GM21423 (cell line): ENCODE measurements at regions not wholly inside any gene's neighbourhood (a gene's known extent, or its start where the extent isn't known, plus 50 kb on each side); places are given as distances from the start of the nearest gene placed in this dataset.
"Not testable (repeated sequence)": the region's sequence is repeated elsewhere in the genome, so short reads cannot be mapped to it uniquely, and the experiment has no call there.

Source experiments
- ATAC-seq: cut with Tn5 transposase; IDR thresholded peaks from one replicate; pipeline ENCODE4 v1.9.1; 2021; ENCODE audit warnings: mild to moderate bottlenecking, moderate library complexity; ENCODE audit not compliant: unreplicated experiment

DNA sequence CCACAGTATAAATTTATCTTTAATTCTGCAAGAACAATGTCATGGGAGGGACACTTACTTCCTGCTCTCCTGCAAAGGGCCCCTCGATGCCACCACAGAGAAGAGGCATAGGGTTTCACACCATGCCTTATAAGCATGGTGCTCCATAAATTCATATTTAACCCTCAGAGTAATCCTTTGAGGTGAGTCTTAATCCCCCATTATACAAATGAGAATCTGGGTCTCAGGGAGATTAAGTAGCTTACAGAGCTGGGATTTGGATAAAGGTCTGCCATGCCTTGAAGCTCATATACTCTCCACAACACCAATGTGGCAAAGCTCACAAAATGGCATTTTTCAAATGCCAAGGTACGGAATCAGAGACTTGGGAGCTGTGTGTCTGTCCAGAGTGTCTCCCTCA lies 268.5 kb upstream of the CCL2 start:
- ATAC-seq, result no peak

DNA sequence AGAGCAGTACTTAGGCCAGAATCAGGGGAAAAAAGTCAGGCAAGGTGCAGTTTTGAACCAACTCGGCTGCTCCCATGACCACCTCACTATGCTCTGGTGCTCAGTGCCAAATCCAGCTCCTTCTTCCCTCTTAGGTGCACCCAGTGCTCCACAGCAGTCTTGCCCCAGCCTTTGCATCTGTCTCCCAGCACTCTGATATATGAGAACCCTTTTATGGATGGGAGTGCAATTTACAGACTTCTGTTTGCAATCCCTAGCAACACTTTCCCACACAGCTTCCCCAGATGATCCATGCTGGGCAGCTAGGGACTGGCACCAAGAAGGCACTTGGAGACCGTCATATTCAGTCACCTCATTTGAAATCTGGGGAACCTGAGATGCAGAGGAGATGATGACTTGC lies 267.9 kb upstream of the CCL2 start:
- ATAC-seq, result no peak

GRCh38 chr17:33989361-33990148 lies 265.5 kb upstream of the CCL2 start:
- no peak for ATAC-seq

DNA sequence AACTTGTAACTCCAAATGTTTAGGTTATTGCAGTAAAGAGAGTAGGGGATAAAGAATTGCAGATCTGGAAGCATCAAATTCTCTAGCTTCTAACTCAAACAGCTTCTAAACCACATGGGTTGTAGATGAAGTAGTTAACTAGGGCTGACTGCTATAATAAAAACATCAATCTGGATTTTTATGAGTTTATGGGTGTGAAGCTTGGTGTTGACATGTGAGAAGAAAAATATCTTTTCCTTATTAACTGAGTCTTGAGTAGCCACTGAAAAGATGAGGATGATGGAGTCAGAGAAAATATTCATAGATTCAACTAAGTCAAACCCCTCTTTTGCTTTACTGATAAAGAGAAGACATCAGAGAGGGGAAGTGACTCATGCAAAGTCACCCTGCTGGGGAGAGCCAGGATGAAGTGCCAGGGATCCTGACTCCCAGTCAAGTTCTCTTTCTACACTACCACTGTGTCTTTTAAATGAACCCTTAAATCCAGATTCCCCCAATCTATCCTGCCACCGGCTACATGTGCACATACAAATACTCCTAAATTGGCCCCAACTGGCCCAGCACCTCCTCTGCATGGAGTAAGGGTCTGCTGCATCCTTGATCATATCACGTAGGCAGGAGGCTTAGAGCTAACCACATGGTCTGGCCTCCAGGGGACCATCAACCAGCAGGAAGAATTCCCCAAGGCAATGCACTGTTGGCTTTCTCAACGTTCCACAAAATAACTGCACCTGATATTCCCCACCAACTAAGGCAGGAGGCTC lies 264.0 kb upstream of the CCL2 start:
- ATAC-seq, result no peak

- no peak for ATAC-seq
Observed at GRCh38 chr17:33992113-33992512, 263.0 kb upstream of the CCL2 start.

GRCh38 chr17:34000639-34001038 lies 254.4 kb upstream of the CCL2 start:
- ATAC-seq, result no peak

DNA sequence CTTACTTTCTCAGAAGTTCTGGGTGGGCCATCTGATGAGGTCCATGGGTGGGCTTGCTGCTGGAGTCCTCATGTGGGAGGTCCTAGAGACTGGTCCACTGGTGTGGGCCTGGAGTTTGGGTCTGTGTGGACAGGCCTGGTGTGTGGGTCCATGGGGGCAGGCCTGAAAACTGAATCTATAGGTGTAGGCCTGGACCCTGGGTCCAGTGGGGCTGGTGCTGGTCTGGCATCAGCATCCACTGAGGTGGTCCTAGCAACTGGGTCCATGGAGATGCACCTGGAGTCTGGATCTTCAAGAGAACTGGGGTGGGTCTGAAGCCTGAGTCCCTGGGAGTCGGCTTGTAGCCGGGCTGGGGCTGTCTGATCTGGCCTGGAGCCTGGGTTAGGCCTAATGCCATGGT lies 253.8 kb upstream of the CCL2 start:
- no peak for ATAC-seq

GRCh38 chr17:34006126-34006525 lies 249.0 kb upstream of the CCL2 start:
- no peak for ATAC-seq

DNA sequence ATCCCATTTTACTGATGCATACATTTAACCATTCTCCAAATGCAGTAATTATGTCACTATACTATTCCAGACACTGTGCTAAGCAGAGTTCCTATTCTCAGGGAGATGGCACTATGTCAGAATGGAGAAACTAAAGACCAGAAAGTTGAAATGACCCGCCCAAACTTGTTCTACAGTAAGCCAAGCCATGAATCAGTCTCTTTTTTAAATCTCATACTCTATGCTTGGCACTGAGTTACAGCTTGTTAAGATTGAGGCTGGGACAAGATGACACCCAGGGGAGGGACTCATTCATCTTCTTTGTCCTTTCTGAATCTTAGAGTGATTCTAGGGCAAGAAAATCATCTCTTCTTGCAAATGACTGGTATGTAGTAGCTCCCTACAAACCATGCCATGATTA lies 247.0 kb upstream of the CCL2 start:
- ATAC-seq, result no peak

DNA sequence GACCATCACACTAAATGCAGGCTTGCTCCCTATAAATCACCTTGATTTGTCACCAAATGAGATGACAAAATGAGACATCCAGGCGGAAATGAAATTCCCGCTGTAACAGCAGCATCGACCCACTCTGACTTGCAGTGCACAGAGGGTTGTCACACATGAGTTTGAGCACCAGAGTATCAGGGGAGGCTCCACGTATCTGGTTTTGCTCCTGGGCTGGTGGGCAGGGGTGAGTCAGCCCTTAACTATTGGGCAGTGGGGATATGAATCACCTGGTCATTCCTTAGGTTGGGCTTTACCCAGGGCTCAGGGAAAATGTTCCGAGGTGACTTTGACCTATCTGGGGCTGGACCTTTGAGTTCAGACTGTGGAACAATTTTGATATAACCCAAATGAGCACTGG lies 245.2 kb upstream of the CCL2 start:
- no peak for ATAC-seq

GRCh38 chr17:34010534-34010933 lies 244.6 kb upstream of the CCL2 start:
- no peak for ATAC-seq

DNA sequence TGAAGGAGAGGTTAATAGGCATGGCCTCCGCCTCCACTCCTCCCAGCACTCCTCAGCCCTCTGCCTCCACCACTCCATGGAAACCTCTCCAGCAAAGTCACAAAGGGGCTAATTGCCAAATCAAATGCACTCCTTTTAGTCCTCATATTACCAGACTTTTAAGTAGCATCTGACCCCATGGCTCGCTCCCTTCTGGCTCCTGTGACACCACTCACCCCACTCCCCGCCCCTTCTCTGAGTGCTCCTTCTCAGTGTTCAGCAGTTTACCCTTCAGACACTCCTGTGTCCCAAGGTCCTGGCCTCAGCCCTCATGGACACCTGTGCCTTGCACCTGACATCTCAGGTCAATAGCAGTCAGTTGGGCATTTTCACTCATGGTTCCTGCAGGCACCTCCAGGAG lies 243.5 kb upstream of the CCL2 start:
- no peak for ATAC-seq

DNA sequence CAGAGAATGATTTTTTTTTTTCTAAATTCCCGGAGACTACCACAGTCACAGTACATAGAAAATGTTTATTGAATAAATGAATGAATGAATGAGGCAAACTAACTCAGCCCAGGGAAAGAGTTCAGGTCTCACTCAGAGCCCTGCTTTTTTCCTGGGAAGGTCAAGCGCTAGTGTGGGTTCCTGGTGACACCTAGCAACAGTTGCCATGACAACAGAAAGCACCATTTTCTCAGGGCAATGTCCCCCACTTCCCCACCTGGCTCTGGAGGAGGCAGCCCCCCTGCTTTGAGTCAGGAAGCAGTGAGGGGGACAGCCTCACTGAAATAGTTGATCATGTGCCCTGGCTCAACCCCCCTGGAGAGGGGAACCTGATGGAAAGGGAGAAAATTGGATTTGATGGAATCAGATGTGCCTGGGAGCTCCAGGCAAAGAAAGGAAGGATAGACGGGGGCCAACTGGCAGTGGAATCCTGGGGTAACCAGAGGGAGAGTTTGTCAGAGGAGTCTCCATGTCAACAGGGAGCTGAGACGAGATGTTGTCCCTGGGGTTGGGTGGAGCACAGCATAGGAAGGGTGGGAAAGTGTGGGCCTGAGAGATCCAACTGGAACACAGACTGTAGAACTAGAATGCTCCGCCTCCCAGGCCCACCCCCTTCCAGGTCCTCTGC lies 242.2 kb upstream of the CCL2 start:
- no peak for ATAC-seq

- no peak for ATAC-seq
Observed at GRCh38 chr17:34015253-34015652, 239.8 kb upstream of the CCL2 start.

DNA sequence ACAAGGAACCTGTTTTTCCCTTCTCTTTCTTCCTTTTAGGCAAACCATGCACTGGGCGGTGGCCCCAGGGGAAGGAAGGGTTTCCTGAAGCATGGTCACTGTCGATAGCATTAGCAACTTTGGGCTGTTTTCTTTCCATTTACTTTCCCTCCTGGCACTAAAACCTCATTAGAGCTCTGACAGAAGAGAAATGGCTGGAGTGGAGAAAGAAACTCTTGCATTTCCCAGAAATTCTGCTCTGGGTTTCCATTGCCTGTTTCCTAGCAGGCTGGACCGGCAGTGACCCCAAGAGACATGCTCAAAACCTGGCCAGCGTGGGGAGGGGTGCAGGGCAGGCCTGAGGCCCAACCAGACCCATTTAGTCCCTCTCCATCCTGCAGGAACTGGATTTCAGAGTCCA lies 230.7 kb upstream of the CCL2 start:
- ATAC-seq, result no peak

- ATAC-seq, result no peak
Observed at GRCh38 chr17:34024806-34025551, 230.1 kb upstream of the CCL2 start.

DNA sequence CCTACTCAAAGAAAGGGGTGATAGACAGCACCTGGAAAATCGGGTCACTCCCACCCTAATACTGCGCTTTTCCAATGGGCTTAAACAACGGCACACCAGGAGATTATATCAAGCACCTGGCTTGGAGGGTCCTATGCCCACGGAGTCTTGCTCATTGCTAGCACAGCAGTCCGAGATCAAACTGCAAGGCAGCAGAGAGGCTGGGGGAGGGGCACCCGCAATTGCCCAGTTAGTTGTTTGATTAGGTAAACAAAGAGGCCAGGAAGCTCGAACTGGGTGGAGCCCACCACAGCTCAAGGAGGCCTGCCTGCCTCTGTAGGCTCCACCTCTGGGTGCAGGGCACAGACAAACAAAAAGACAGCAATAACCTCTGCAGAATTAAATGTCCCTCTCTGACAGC lies 224.5 kb upstream of the CCL2 start:
- ATAC-seq, result not testable (repeated sequence)

- not testable (repeated sequence) for ATAC-seq
Observed at GRCh38 chr17:34032305-34032704, 222.8 kb upstream of the CCL2 start.

- not testable (repeated sequence) for ATAC-seq
Observed at GRCh38 chr17:34038786-34039185, 216.3 kb upstream of the CCL2 start.

- ATAC-seq, result not testable (repeated sequence)
Observed at GRCh38 chr17:34039213-34039612, 215.9 kb upstream of the CCL2 start.
